BJ (cell line): ENCODE measurements at regions not wholly inside any gene's neighbourhood (a gene's known extent, or its start where the extent isn't known, plus 50 kb on each side); places are given as distances from the start of the nearest gene placed in this dataset.

Experiments used
- CTCF ChIA-PET: fragments of 350-600 bp; formaldehyde crosslinking; extraction: SDS; loops from one replicate; lab custom pipeline; 2021; ENCODE audit warnings: antibody characterized with exemption, inconsistent platforms; lab: Yijun Ruan, JAX
- POLR2A ChIA-PET: fragments of 300-600 bp; sonication (Branson Sonifier 250); formaldehyde crosslinking; extraction: SDS; loops from one replicate; lab custom pipeline; 2021; ENCODE audit warnings: antibody characterized with exemption; lab: Charles Lee
- DNase-seq: peaks from one replicate; pipeline ENCODE4 v3.0.0-alpha.2; 2011; ENCODE audit warnings: low read depth
- H3K27me3 ChIP-seq: 2 replicates; pipeline ENCODE4 v1.6.0; 2011; ENCODE audit warnings: low read length; ENCODE audit not compliant: control insufficient read depth, insufficient read depth
- H3K36me3 ChIP-seq: 2 replicates; pipeline ENCODE4 v1.5.1; 2011; ENCODE audit warnings: low read length; ENCODE audit not compliant: control insufficient read depth, insufficient read depth
- H3K4me3 ChIP-seq: 2 replicates; pipeline ENCODE4 v1.5.1; 2011; ENCODE audit warnings: low read depth, mild to moderate bottlenecking, control low read depth, low read length
- CTCF ChIP-seq: IDR thresholded peaks from 2 replicates; pipeline ENCODE4 v1.5.1; 2011; ENCODE audit warnings: low read depth, mild to moderate bottlenecking, control low read depth, inconsistent platforms, low read length, moderate library complexity; ENCODE audit not compliant: insufficient read depth

GRCh38 chr2:12858786-12859185 lies 142.1 kb downstream of the TRIB2 start:
- no peak for DNase-seq
- Histone ChIP-seq H3K27me3 (no peaks in the 10 kb centered on the region), H3K36me3 (no peaks in the 10 kb centered on the region), H3K4me3 (no peak overlapping the region)
- ChIA-PET CTCF (no interaction called here), POLR2A (no interaction called here)
- TF ChIP-seq CTCF = no peak

GRCh38 chr2:12861344-12861930 lies 144.7 kb downstream of the TRIB2 start:
- CTCF ChIA-PET = no interaction called here
- POLR2A ChIA-PET = no interaction called here
- no peaks in the 10 kb centered on the region for H3K27me3 ChIP-seq
- no peak for TF ChIP-seq CTCF
- no peaks in the 10 kb centered on the region for H3K36me3 ChIP-seq
- no peak for DNase-seq
- H3K4me3 ChIP-seq = no peak overlapping the region

GRCh38 chr2:12862541-12862940 lies 145.8 kb downstream of the TRIB2 start:
- Histone ChIP-seq H3K27me3 (no peaks in the 10 kb centered on the region), H3K4me3 (no peak overlapping the region), H3K36me3 (no peaks in the 10 kb centered on the region)
- DNase-seq = no peak
- ChIA-PET CTCF (no interaction called here), POLR2A (no interaction called here)
- TF ChIP-seq CTCF = no peak

GRCh38 chr2:12863937-12864336 lies 147.2 kb downstream of the TRIB2 start:
- ChIA-PET CTCF (no interaction called here), POLR2A (no interaction called here)
- no peak for DNase-seq
- TF ChIP-seq CTCF = no peak
- H3K27me3 ChIP-seq = no peaks in the 10 kb centered on the region
- H3K4me3 ChIP-seq = no peak overlapping the region
- no peaks in the 10 kb centered on the region for H3K36me3 ChIP-seq

- POLR2A ChIA-PET = no interaction called here
- CTCF ChIA-PET = interaction anchor here (0.7 to 1.2 kb wide), 3 partner anchors 10 to 183 kb away, joined by 3 to 4 read pairs (median 3); no protein-coding TSS in a partner anchor
Observed at GRCh38 chr2:12867631-12868287, 151.0 kb downstream of the TRIB2 start.

More at GRCh38 chr2:12867631-12868287, 151.0 kb downstream of the TRIB2 start:
- H3K36me3 ChIP-seq = no peaks in the 10 kb centered on the region
- H3K27me3 ChIP-seq = no peaks in the 10 kb centered on the region
- no peak for DNase-seq
- no peak overlapping the region for H3K4me3 ChIP-seq
- TF ChIP-seq CTCF = no peak
